Mammary epithelial cell (primary cell): ENCODE measurements at regions not wholly inside any gene's neighbourhood (a gene's known extent, or its start where the extent isn't known, plus 50 kb on each side); places are given as distances from the start of the nearest gene placed in this dataset.

Source experiments
- CTCF ChIP-seq, 2 donors: IDR thresholded peaks in 1 of 2; conservative IDR thresholded peaks in 1 of 2; 2 replicates each; pipeline ENCODE4 v1.5.1; 2011 to 2012; ENCODE audit warnings: inconsistent platforms in 2 of 2, low read length in 2 of 2, mild to moderate bottlenecking in 2 of 2, control low read depth in 1 of 2, low read depth in 1 of 2; ENCODE audit not compliant: insufficient read depth in 1 of 2; ENCODE audit errors: extremely low read depth in 1 of 2
- EZH2 ChIP-seq: IDR thresholded peaks from 2 replicates; pipeline ENCODE4 v1.6.1; 2012; ENCODE audit warnings: low read length, inconsistent platforms, borderline replicate concordance

GRCh38 chr2:13758412-13758811 lies 874.1 kb upstream of the LRATD1 start:
- TF ChIP-seq CTCF (conservative IDR thresholded peaks at IDR 0.05 in 1 of 2, IDR thresholded peaks at IDR 0.05 in 1 of 2; ENCODE audit: extremely low read depth in 1 of 2, insufficient read depth in 1 of 2, low read depth in 1 of 2, low read length in 2 of 2) (no peak), EZH2 (no peak)
